Keratinocyte (primary cell): ENCODE measurements at regions not wholly inside any gene's neighbourhood (a gene's known extent, or its start where the extent isn't known, plus 50 kb on each side); places are given as distances from the start of the nearest gene placed in this dataset.

Experiments
- DNase-seq: peaks from one replicate; pipeline ENCODE4 v3.0.0-alpha.2; 2011; ENCODE audit warnings: low read depth, missing footprints, low spot score
- FAIRE-seq: peaks from 2 replicates; lab custom pipeline; 2011; peaks lifted over from hg19 to GRCh38; lab: Jason Lieb, UNC
- H2AFZ ChIP-seq: 2 replicates; pipeline ENCODE4 v1.6.0; 2012; ENCODE audit warnings: low read length, control low read depth, inconsistent platforms; ENCODE audit not compliant: control insufficient read depth
- H3K27ac ChIP-seq: 2 replicates; pipeline ENCODE4 v1.5.1; 2011; ENCODE audit warnings: low read length; ENCODE audit not compliant: control insufficient read depth, insufficient read depth
- H3K27me3 ChIP-seq: 3 replicates; pipeline ENCODE4 v1.6.0; 2011; ENCODE audit warnings: low read length; ENCODE audit not compliant: control insufficient read depth, insufficient read depth; ENCODE audit errors: extremely low read depth
- H3K36me3 ChIP-seq, 2 experiments: 2 replicates in 1 of 2; 3 replicates in 1 of 2; pipeline ENCODE4 v1.5.1; 2011; ENCODE audit warnings: low read length in 2 of 2, mild to moderate bottlenecking in 1 of 2; ENCODE audit not compliant: control insufficient read depth in 2 of 2, insufficient read depth in 2 of 2; ENCODE audit errors: extremely low read depth in 1 of 2
- H3K4me1 ChIP-seq: 3 replicates; pipeline ENCODE4 v1.5.1; 2011; ENCODE audit warnings: low read length; ENCODE audit not compliant: control insufficient read depth, insufficient read depth; ENCODE audit errors: extremely low read depth
- H3K4me2 ChIP-seq: 3 replicates; pipeline ENCODE4 v1.6.0; 2011; ENCODE audit warnings: low read depth, low read length; ENCODE audit not compliant: control insufficient read depth, insufficient read depth; ENCODE audit errors: extremely low read depth
- H3K4me3 ChIP-seq, 3 experiments: fragments of 200-600 bp in 1 of 3; sonication (generic) in 1 of 3; 2 replicates in 2 of 3; 3 replicates in 1 of 3; pipeline ENCODE4 v1.5.1; 2011 to 2016; ENCODE audit warnings: low read length in 3 of 3, mild to moderate bottlenecking in 3 of 3, control low read depth in 2 of 3, inconsistent platforms in 1 of 3, low read depth in 1 of 3, mixed read lengths in 1 of 3, mixed run types in 1 of 3, moderate library complexity in 1 of 3; ENCODE audit not compliant: control insufficient read depth in 2 of 3, insufficient read depth in 2 of 3; ENCODE audit errors: extremely low read depth in 1 of 3
- H3K79me2 ChIP-seq: 2 replicates; pipeline ENCODE4 v1.6.0; 2012; ENCODE audit warnings: low read length; ENCODE audit not compliant: control insufficient read depth, insufficient read depth
- H3K9ac ChIP-seq: 3 replicates; pipeline ENCODE4 v1.6.0; 2011; ENCODE audit warnings: low read length; ENCODE audit not compliant: control insufficient read depth, insufficient read depth; ENCODE audit errors: extremely low read depth
- H3K9me1 ChIP-seq: 3 replicates; pipeline ENCODE4 v1.6.0; 2011; ENCODE audit warnings: low read length; ENCODE audit not compliant: control insufficient read depth, insufficient read depth; ENCODE audit errors: extremely low read depth
- H3K9me3 ChIP-seq: 2 replicates; pipeline ENCODE4 v1.5.1; 2012; ENCODE audit warnings: low read depth, low read length; ENCODE audit not compliant: control insufficient read depth
- H4K20me1 ChIP-seq: 3 replicates; pipeline ENCODE4 v1.6.0; 2011; ENCODE audit warnings: low read length; ENCODE audit not compliant: control insufficient read depth, insufficient read depth; ENCODE audit errors: extremely low read depth
- CTCF ChIP-seq, 3 experiments: IDR thresholded peaks in 1 of 3; conservative IDR thresholded peaks in 1 of 3; optimal IDR thresholded peaks in 1 of 3; 2 replicates in 2 of 3; 3 replicates in 1 of 3; pipeline versions ENCODE3 to v1.5.1; 2011; ENCODE audit warnings: low read length in 3 of 3, mild to moderate bottlenecking in 3 of 3, moderate library complexity in 2 of 3, control low read depth in 1 of 3, inconsistent platforms in 1 of 3; ENCODE audit not compliant: insufficient read depth in 2 of 3; ENCODE audit errors: extremely low read depth in 1 of 3
- EZH2 ChIP-seq: IDR thresholded peaks from one replicate; pipeline ENCODE4 v1.6.1; 2012; ENCODE audit warnings: inconsistent platforms, mild to moderate bottlenecking, low read length, moderate library complexity
- dilution Hi-C: fragments of 300-500 bp; cut with MboI; formaldehyde crosslinking; loops from one replicate; pipeline ENCODE4 v1.7.0; 2020; ENCODE audit warnings: low sequenced_read_pairs; ENCODE audit not compliant: extremely low pct_ligation_motif_present

- Histone ChIP-seq H3K27ac (no peak overlapping the region), H3K9me3 (no peaks in the 10 kb centered on the region), H2AFZ (no peak overlapping the region), H3K27me3 (peaks cover 4% of the 10 kb centered on the region), H3K9me1 (no peaks in the 10 kb centered on the region), H3K4me1 (no peaks in the 10 kb centered on the region), H3K4me3 (no peak overlapping the region), H3K36me3 (no peaks in the 10 kb centered on the region), H3K4me2 (no peak overlapping the region), H3K9ac (no peak overlapping the region), H4K20me1 (no peaks in the 10 kb centered on the region), H3K79me2 (no peaks in the 10 kb centered on the region)
- TF ChIP-seq CTCF (optimal IDR thresholded peaks at IDR 0.05 in 1 of 3, IDR thresholded peaks at IDR 0.05 in 1 of 3, conservative IDR thresholded peaks at IDR 0.05 in 1 of 3; ENCODE audit: extremely low read depth in 1 of 3, insufficient read depth in 2 of 3, low read length in 3 of 3) (no peak), EZH2 (no peak)
- DNase-seq (no peak), FAIRE-seq (no peak)
- dilution Hi-C loops: no loop called here
Measured at GRCh38 chr13:50466456-50466855, 377.0 kb downstream of the DLEU7 start.

GRCh38 chr13:50467156-50468110 lies 376.1 kb downstream of the DLEU7 start:
- Histone ChIP-seq H3K36me3 (no peaks in the 10 kb centered on the region), H3K9me1 (no peaks in the 10 kb centered on the region), H3K4me3 (no peak overlapping the region), H3K27ac (no peak overlapping the region), H3K27me3 (peaks cover 4% of the 10 kb centered on the region), H3K4me2 (no peak overlapping the region), H3K9ac (no peak overlapping the region), H4K20me1 (no peaks in the 10 kb centered on the region), H3K4me1 (no peaks in the 10 kb centered on the region), H3K79me2 (no peaks in the 10 kb centered on the region), H3K9me3 (no peaks in the 10 kb centered on the region), H2AFZ (no peak overlapping the region)
- dilution Hi-C loops: no loop called here
- FAIRE-seq (no peak), DNase-seq (no peak)
- no peak for TF ChIP-seq CTCF (optimal IDR thresholded peaks at IDR 0.05 in 1 of 3, IDR thresholded peaks at IDR 0.05 in 1 of 3, conservative IDR thresholded peaks at IDR 0.05 in 1 of 3; ENCODE audit: extremely low read depth in 1 of 3, insufficient read depth in 2 of 3, low read length in 3 of 3)
- TF ChIP-seq EZH2: no peak
